ENCODE measurements at regions not wholly inside any gene's neighbourhood (a gene's known extent, or its start where the extent isn't known, plus 50 kb on each side); places are given as distances from the start of the nearest gene placed in this dataset.

- no peak for TF ChIP-seq CTCF (IDR thresholded peaks at IDR 0.05; ENCODE audit: poor library complexity, severe bottlenecking)
- Histone ChIP-seq H3K4me1 (ENCODE audit: insufficient read depth, poor library complexity, severe bottlenecking) (no peaks in the 10 kb centered on the region), H3K36me3 (ENCODE audit: low read depth) (no peaks in the 10 kb centered on the region), H3K27me3 (ENCODE audit: insufficient read depth, poor library complexity, severe bottlenecking) (no peaks in the 10 kb centered on the region), H3K9me3 (ENCODE audit: severe bottlenecking) (peaks cover 7% of the 10 kb centered on the region), H3K27ac (ENCODE audit: poor library complexity, severe bottlenecking) (no peak overlapping the region), H3K4me3 (ENCODE audit: severe bottlenecking) (no peak overlapping the region)
- no peak for DNase-seq (ENCODE audit: low spot score)
- ATAC-seq (ENCODE audit: low read depth), result no peak
Measured at GRCh38 chr17:77665833-77666232, 292.7 kb upstream of the TNRC6C start.

- no peak for DNase-seq (ENCODE audit: low spot score)
Measured at GRCh38 chr17:77666462-77666861, 292.0 kb upstream of the TNRC6C start.

GRCh38 chr17:77666881-77667395 is 291.6 kb upstream of the TNRC6C start:
- Histone ChIP-seq H3K4me1 (ENCODE audit: insufficient read depth, poor library complexity, severe bottlenecking) (no peaks in the 10 kb centered on the region), H3K36me3 (ENCODE audit: low read depth) (no peaks in the 10 kb centered on the region), H3K4me3 (ENCODE audit: severe bottlenecking) (no peak overlapping the region), H3K27me3 (ENCODE audit: insufficient read depth, poor library complexity, severe bottlenecking) (peaks cover under 1% of the 10 kb centered on the region), H3K27ac (ENCODE audit: poor library complexity, severe bottlenecking) (no peak overlapping the region), H3K9me3 (ENCODE audit: severe bottlenecking) (peaks cover 7% of the 10 kb centered on the region)
- no peak for DNase-seq (ENCODE audit: low spot score)
- no peak for ATAC-seq (ENCODE audit: low read depth)
- no peak for TF ChIP-seq CTCF (IDR thresholded peaks at IDR 0.05; ENCODE audit: poor library complexity, severe bottlenecking)

More at GRCh38 chr17:77666462-77666861, 292.0 kb upstream of the TNRC6C start:
- Histone ChIP-seq H3K9me3 (ENCODE audit: severe bottlenecking) (peaks cover 7% of the 10 kb centered on the region), H3K36me3 (ENCODE audit: low read depth) (no peaks in the 10 kb centered on the region), H3K4me3 (ENCODE audit: severe bottlenecking) (no peak overlapping the region), H3K27me3 (ENCODE audit: insufficient read depth, poor library complexity, severe bottlenecking) (no peaks in the 10 kb centered on the region), H3K27ac (ENCODE audit: poor library complexity, severe bottlenecking) (no peak overlapping the region), H3K4me1 (ENCODE audit: insufficient read depth, poor library complexity, severe bottlenecking) (no peaks in the 10 kb centered on the region)
- no peak for TF ChIP-seq CTCF (IDR thresholded peaks at IDR 0.05; ENCODE audit: poor library complexity, severe bottlenecking)
- ATAC-seq (ENCODE audit: low read depth), result no peak

GRCh38 chr17:77667478-77667877 is 291.0 kb upstream of the TNRC6C start:
- TF ChIP-seq CTCF (IDR thresholded peaks at IDR 0.05; ENCODE audit: poor library complexity, severe bottlenecking), result no peak
- Histone ChIP-seq H3K27ac (ENCODE audit: poor library complexity, severe bottlenecking) (no peak overlapping the region), H3K4me1 (ENCODE audit: insufficient read depth, poor library complexity, severe bottlenecking) (no peaks in the 10 kb centered on the region), H3K4me3 (ENCODE audit: severe bottlenecking) (no peak overlapping the region), H3K36me3 (ENCODE audit: low read depth) (no peaks in the 10 kb centered on the region), H3K9me3 (ENCODE audit: severe bottlenecking) (peaks cover 7% of the 10 kb centered on the region), H3K27me3 (ENCODE audit: insufficient read depth, poor library complexity, severe bottlenecking) (peaks cover 6% of the 10 kb centered on the region)
- ATAC-seq (ENCODE audit: low read depth) (no peak), DNase-seq (ENCODE audit: low spot score) (no peak)

- Histone ChIP-seq H3K9me3 (ENCODE audit: severe bottlenecking) (peaks cover 7% of the 10 kb centered on the region), H3K36me3 (ENCODE audit: low read depth) (no peaks in the 10 kb centered on the region), H3K4me3 (ENCODE audit: severe bottlenecking) (no peak overlapping the region), H3K4me1 (ENCODE audit: insufficient read depth, poor library complexity, severe bottlenecking) (no peaks in the 10 kb centered on the region), H3K27me3 (ENCODE audit: insufficient read depth, poor library complexity, severe bottlenecking) (peaks cover 12% of the 10 kb centered on the region), H3K27ac (ENCODE audit: poor library complexity, severe bottlenecking) (no peak overlapping the region)
- no peak for DNase-seq (ENCODE audit: low spot score)
- no peak for ATAC-seq (ENCODE audit: low read depth)
- TF ChIP-seq CTCF (IDR thresholded peaks at IDR 0.05; ENCODE audit: poor library complexity, severe bottlenecking), result no peak
Measured at GRCh38 chr17:77668518-77668917, 290.0 kb upstream of the TNRC6C start.

Measured in RWPE2 (cell line).